GM18508 (cell line): ENCODE measurements at regions not wholly inside any gene's neighbourhood (a gene's known extent, or its start where the extent isn't known, plus 50 kb on each side); places are given as distances from the start of the nearest gene placed in this dataset.
"Not testable (repeated sequence)": the region's sequence is repeated elsewhere in the genome, so short reads cannot be mapped to it uniquely, and the experiment has no call there.

Experiments used
- ATAC-seq: cut with Tn5 transposase; IDR thresholded peaks from one replicate; pipeline ENCODE4 v1.9.1; 2021; ENCODE audit warnings: moderate number of reproducible peaks; ENCODE audit not compliant: insufficient read depth, unreplicated experiment

DNA sequence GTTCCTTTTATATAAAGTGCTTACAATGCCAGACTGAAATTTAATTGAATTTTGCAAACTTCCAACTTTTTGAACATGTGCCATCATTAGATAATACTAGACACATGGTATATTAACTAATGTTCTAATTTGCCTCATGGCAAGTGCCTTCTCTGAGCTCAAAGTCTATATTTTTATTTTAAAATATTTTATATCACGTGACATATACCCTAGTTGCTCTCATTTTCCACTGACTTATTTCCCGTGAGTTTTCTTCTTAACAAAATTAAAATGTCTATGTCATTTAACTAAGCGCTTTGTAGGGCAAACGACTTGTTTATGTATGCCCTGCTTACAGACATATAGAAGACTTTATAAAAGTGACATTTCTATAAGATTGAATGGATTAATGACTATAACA, 509.6 kb upstream of the SYT4 start:
- ATAC-seq: no peak

DNA sequence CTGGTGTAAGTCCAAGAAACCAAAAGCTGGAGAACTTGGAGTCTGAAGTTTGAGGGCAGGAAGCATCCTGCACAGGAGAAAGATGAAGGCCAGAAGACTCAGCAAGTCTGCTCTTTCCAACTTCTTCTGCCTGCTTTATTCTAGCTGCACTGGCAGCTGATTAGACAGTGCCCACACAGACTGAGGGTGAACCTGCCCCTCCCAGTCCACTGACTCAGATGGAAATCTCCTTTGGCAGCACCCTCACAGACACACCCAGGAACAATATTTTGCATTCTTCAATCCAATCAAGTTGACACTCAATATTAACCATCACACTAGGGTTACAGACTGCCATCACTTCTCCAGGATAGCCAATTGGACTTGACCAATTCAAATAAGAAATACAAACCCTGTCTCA, 510.4 kb upstream of the SYT4 start:
- ATAC-seq: not testable (repeated sequence)

DNA sequence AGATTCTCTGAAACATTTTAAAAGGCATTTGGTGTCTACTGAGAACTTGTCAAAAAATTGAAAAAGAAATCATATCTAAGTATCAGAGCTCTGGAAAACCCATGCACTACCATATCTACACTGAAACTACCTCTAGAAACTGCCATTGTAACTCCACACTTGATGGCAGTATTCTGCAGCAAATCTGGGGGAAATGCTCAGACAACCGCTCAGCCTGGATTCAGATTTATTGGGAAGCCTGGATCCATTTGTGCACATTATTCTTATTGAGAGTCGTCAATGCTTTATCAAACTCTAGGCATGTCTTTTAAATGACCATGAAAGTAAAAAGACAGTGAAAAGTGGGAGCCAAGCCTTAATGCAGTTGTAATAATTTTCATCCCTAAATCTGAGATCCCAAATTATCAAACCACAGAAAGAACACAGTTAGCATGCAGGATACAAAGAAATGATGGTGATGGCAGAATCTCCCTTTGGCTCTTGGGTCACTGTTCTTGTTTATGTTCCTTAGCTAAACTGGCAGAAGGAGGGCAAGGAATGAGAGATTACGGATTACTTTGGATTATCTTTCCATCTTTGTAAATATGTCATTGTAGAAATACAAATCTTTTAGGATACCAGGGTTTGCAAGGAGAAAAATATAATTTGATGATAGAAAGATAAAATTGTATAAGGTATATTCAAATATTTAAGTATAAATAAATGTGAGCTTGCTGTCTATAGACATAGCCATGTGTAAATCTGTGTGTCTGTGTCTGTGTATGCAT, 512.1 kb upstream of the SYT4 start:
- no peak for ATAC-seq

DNA sequence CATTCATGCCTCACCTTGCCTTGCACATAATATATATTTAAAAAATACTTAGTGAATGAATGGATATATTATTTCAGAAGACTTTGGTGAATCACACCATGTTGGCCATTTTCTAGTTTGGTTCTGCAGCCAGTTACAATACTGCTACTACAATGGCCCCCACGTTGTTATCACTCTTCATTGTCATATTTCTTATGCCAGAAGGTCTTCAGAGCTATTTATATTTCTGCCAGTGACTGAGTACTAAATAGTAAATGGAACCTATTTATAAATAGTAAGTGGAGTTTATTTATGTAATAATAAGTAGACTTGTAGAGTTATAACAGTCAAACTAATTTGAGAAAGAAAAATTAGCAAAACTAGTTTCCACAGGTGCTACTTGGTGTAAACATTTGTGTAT, 516.6 kb upstream of the SYT4 start:
- ATAC-seq: no peak

DNA sequence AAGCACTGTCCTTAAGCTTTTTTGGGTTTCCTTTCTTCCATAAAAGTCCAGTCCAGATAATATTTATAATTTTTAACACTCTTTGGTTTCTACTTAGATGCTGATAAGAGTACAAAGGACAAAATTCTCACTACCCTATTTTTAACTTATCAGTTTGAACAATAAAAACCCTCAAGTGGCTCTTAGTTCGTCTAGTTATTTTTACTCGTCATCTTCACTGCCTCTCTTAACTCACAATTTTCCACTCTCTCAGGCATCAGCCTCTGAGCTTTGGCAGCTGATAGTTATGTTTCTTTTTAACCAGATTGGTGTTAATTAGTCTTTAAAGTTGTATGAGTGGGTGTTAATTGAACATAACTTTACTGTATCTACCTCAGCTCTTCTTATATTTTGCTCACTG, 517.1 kb upstream of the SYT4 start:
- no peak for ATAC-seq

DNA sequence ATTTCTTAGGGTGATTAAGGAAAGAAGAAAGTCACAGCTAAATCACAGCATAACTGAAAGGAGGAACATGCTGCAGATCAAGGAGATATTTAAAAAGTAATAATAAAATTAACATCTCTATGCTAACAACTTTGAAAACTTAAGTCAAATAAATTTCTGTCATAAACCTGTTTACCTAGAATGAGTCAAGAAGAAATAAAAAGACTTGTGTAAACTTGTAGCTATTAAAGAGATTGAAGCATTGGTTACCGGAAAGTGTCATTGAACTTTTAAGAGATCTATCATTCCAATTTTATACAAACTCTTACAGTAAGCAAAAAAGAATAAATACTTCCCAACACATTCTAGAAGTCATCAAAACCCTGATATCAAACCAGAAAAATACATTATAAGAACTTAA, 520.1 kb upstream of the SYT4 start:
- no peak for ATAC-seq

DNA sequence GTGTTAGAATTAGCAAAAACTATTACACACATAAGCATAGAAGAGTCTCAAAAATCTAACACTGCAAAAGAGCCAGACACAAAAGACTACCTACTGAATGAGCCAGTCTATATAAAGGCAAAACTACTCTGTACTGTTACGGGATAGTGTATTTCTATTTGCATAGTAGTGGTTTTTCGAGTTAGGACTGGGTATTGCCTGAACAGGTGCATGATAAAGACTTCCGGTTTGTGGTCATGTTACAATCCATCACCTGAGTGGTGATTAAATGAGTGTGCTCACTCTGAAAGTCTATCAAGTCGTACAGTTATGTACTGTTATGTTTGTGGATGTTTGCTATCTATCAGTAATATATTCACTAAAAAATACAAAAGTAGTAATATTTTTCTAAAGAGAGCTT, 523.3 kb upstream of the SYT4 start:
- ATAC-seq: no peak

DNA sequence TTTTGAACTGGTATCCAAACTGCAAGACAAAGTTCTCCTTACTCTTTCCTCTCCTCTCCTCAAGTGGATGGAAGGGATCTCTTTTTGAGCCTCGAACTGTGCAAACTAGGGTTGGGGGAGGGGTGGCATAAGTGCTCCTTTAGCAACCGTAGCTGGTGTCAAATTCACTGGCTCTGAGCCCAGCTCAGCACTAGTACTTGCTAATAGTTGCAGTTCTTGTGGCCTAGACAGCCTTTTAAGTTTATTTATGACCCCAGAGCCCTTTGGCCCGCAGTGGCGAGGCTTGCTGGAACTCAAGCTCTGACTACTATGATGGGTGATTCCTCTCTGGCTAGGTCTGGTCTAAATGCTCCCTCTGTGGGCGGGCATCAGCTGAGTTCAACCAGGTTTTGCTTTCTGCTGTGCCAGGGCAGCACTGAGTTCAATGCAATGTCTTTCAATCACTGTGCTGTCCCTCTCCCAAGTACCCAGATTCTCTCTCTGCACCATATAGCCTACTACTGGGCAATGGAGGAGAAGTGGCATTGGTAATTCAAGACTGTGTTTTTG, 528.4 kb upstream of the SYT4 start:
- ATAC-seq: no peak

DNA sequence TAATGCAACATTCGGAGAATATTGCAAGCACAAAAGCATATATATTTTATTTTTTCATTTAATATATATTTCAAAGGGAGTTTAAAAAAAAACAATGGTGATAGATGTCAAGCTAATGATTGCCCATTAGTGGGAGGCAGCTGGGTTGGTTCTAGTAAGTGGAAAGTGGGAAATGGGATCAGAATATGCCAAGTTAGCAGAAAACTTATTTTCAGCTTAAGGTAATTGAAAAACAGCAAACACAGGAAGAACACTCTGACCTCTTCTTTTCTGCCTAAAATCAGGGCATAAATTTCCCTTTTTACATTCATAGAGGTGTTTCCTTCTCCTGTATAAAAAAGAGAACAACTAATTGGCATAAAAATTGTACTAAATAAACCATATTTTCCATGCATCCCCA, 535.3 kb upstream of the SYT4 start:
- no peak for ATAC-seq

DNA sequence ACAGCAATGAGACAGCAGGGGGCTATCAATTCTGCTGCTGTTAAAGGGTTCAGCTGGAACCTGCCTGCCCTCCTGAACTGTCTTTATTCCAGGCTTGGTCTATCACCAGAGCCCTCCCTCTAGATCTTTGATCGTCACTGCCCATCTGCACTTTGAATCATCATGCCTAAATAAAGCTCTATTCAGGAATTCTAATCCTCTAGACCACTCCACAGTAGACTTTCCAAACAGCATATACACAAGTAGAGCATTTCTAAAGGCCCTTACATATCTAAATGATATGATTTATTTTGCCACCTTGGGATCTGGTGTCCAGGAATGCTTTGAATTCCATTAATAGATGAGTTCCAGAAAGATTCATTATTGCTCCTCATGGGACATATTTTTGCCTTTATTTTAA, 542.1 kb upstream of the SYT4 start:
- ATAC-seq: no peak

DNA sequence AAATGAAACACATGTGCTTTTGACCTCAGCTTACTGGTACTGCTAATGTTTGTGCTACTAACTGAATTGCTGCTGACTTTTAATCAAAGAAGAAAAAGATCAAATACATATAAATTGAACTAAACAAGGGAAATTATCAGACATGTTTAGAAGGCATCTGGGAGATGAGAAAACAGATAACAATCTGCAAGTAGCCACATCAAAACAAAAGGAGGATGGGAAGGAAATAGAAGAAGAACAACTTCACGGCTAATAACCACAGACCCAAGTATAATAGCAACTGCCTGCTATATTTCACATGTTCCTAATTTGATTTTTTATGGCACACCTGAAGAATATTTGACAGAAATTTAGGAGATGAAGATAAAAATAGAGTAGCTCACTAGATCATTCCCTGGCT, 542.6 kb upstream of the SYT4 start:
- ATAC-seq: no peak

DNA sequence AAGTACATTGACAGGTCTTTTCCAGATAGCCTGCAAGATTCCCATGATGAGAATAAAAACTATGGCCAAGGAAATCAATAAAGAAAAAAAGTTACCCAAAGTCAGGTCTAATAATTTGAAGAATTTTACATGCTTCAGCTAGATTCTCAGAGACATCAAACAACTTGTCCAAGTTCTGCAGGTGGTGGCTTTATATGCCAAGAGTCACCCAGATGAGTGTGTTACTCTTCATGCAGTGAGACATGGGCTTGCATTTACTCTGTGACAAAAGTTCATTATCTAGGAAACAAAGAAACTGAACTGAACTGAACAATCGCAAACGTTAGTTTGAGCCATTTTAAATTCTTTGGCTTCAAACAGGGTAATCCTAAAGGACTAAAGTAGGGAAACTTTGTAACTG, 548.5 kb upstream of the SYT4 start:
- no peak for ATAC-seq

DNA sequence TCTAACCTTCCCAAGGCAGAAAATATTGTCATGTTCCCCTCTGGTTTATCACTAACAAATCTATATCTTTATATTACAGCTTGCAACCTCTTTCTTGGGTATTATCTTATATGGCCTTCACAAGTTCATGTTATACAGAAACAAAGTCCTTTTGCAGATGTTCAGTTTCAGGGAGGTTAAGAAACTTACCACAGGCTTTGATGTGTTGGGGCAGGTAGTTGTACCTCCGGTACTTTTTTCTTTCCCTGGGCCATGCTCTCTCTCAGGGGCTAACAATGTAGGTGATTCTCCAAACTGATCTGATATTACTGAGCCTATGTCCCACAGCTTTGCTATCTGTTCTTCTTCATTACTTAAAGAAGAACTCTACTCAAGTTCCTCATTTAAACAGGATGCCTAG, 548.9 kb upstream of the SYT4 start:
- no peak for ATAC-seq

DNA sequence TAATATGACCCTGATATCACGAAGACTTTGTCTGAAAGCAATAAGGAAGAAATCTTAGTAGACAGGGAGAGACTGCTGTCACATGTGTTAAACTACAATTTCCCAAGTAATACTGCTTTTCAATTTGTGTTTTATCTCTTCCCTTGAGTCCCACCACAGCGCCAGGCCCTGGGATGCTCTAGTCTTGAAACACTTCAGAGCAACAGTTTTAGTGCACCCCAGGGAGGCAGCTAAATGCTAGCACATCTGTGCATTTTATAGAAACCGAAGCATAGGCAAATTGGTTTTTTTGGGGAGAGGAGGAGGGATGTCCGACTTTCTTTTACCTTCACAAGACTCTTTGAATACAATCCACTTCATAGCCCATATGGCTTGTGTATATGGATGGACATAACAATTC, 550.0 kb upstream of the SYT4 start:
- no peak for ATAC-seq

DNA sequence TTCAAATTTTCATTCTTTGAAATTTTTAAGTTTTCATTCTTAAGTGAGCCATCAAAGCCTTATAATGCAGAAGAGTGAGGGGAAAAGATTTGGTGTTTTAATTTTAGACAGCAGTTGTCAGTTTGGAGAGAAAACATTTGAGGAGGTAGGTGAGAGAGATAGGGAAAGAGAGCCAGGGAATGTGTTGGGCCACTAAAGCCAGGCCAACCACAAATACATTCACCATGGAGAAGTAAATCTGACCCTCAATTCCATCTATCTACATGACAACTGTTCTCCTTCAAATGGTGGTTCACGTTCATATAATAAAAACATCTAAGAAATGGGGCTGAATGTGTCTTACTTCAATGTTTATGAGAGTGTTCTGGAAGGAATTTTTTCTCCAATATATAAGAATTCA, 553.0 kb upstream of the SYT4 start:
- ATAC-seq: no peak

DNA sequence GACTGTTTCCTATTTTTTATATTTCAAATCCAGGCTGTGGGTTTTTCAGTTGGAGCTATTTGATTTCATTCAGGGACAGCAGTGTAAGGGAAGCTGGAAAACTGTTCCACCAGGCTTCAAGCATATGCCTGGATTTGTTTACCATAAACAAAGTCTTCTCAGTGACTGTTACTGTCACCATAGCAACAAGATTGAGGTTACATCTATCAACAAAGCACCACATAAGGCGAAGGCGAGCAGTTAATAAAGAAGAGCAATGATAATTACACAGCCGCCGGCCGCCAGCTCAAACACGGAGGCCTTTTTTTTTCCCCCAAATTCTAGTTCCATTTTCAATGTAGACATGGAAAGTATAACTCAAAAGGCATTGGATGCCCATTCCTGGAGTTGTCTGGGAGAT, 553.7 kb upstream of the SYT4 start:
- ATAC-seq: no peak

DNA sequence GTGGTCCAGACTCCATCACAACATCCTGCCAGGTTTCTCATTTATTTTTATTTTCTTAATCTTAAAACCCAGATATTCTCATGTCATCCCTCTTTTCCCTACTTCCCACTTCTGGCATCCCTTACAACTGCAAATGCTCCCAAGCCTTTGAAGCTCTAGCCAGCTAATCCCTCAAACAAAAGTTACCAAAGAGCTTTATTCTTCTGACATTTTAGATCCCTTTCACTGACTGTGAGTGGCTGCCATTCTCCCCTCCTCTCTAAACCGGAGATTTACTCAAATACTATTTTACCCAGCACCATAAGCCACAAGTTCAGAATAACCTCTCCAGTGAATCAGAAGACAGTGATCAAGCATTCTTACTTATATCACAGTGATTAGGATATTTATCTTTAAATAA, 569.0 kb upstream of the SYT4 start:
- ATAC-seq: no peak

DNA sequence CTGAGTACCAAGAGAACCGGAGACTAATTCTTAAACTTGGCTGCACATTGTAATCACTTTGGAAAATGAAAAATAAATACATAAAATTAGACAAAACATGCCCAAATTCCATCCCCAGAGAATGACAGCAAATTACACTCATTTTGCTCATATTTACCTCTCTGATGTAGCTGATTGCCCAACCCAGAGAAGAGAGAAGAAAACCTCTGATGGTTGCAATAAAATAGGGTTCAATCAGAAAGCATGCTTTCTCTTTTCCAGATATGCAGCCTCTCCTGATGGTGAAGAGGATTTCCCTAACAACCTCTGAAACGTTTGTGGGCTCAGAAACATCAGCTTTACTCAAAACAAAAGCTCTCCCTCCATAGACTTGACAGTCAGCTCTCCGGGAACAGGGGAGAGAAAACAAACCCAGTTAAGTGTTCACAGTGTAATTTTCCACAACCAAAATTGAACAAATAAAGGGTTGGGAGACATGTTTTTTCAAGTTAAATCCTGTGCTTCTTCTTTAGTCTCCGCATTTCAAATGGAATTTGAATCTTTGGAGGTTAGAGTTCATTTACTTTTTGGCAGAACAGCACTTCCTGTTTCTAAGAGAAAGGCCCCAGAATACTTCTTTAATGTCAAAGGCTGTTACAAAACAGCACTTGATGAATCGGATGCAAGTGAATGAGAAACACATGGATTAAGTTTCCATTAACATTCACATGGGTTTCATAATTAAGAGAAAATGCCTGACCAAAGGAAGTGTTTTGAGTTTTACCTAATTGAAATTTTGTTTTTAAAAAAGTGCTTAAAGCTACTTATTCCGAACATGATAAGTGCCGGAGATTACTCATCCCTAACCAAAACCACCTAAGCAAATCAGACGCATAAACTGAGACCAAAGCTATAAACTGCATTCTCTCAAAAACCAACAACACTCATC, 570.1 kb upstream of the SYT4 start:
- no peak for ATAC-seq

DNA sequence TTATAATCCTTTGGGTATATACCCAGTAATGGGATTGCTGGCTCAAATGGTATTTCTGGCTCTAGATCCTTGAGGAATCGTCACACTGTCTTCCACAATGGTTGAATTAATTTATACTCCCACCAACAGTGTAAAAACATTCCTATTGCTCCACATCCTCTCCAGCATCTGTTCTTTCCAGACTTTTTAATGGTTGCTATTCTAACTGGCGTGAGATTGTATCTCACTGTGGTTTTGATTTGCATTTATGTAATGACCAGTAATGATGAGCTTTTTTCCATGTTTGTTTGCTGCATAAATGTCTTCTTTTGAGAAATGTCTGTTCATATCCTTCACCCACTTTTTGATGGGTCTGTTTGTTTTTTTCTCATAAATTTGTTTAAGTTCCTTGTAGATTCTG, 572.5 kb upstream of the SYT4 start:
- not testable (repeated sequence) for ATAC-seq

DNA sequence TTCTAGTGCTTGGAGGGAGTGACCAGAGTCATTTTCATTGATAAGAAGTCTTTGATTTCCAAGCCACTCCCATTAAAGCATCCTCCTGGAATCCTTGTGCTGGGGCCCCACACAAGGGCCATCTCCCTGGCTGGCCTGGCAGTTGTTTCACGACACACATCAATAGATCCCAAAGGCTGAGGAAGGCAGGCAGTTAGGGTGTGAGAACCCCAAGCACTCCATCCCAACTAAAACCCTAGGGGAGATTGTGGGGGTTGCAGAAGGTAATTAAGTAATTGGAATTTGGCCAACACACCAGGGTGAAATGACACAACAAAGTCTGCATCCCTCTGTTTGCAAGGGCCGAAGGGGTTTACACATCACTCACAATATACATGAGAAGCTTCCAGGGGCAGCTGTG, 578.1 kb upstream of the SYT4 start:
- ATAC-seq: no peak

DNA sequence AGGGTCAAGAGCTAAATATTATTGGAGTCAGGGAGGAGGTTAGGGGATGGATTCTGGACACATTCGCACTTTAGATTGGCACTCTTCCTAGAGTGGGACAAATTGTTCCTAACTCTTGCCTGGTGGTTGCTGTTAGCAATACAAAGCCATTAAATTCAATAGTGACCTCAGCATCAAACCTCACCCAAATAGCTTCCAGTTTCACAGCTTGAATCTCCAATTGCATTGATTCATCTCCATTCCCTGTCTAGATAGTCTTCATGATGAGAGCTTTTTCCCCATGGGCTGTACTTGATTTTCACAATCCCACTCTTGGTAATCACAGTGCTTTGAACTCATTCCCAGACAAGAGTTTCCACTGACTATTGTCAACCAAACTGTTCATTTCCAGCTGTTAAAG, 585.9 kb upstream of the SYT4 start:
- no peak for ATAC-seq
